GM18507 (cell line): ENCODE measurements at regions not wholly inside any gene's neighbourhood (a gene's known extent, or its start where the extent isn't known, plus 50 kb on each side); places are given as distances from the start of the nearest gene placed in this dataset.

Experiments used
- DNase-seq: peaks from one replicate; pipeline ENCODE4 v3.0.0; 2011; ENCODE audit warnings: low read depth; ENCODE audit not compliant: insufficient read length; ENCODE audit errors: extremely low spot score
- FAIRE-seq: peaks from 2 replicates; lab custom pipeline; 2011; peaks lifted over from hg19 to GRCh38; lab: Jason Lieb, UNC

GRCh38 chr1:91160363-91161075, 138.7 kb upstream of the ZNF644 start:
- DNase-seq = no peak
- no peak for FAIRE-seq

- no peak for DNase-seq
- no peak for FAIRE-seq
These were observed 131.5 kb upstream of the ZNF644 start for GRCh38 chr1:91153341-91153740.

GRCh38 chr1:91152331-91152730, 130.5 kb upstream of the ZNF644 start:
- DNase-seq = no peak
- FAIRE-seq = no peak

- DNase-seq = no peak
- no peak for FAIRE-seq
These were observed 129.9 kb upstream of the ZNF644 start for GRCh38 chr1:91151702-91152101.

GRCh38 chr1:91148641-91149069, 126.8 kb upstream of the ZNF644 start:
- DNase-seq (no peak), FAIRE-seq (no peak)

- no peak for FAIRE-seq
- no peak for DNase-seq
These were observed 120.0 kb upstream of the ZNF644 start for GRCh38 chr1:91141858-91142257.

- DNase-seq (no peak), FAIRE-seq (no peak)
These were observed 117.1 kb upstream of the ZNF644 start for GRCh38 chr1:91138959-91139358.

GRCh38 chr1:91137173-91137852, 115.5 kb upstream of the ZNF644 start:
- DNase-seq (no peak), FAIRE-seq (no peak)

- DNase-seq = no peak
- no peak for FAIRE-seq
These were observed 114.0 kb upstream of the ZNF644 start for GRCh38 chr1:91135799-91136198.

- FAIRE-seq (no peak), DNase-seq (no peak)
These were observed 111.4 kb upstream of the ZNF644 start for GRCh38 chr1:91133248-91133647.

- FAIRE-seq = no peak
- DNase-seq = no peak
These were observed 108.6 kb upstream of the ZNF644 start for GRCh38 chr1:91130256-91130985.

- FAIRE-seq (no peak), DNase-seq (no peak)
These were observed 107.6 kb upstream of the ZNF644 start for GRCh38 chr1:91129458-91129857.

GRCh38 chr1:91129017-91129416, 107.2 kb upstream of the ZNF644 start:
- FAIRE-seq (no peak), DNase-seq (no peak)

- no peak for DNase-seq
- FAIRE-seq = no peak
These were observed 103.2 kb upstream of the ZNF644 start for GRCh38 chr1:91124989-91125417.

GRCh38 chr1:91124290-91124985, 102.6 kb upstream of the ZNF644 start:
- DNase-seq (no peak), FAIRE-seq (no peak)

GRCh38 chr1:91123773-91124172, 101.9 kb upstream of the ZNF644 start:
- DNase-seq = no peak
- no peak for FAIRE-seq

- DNase-seq (no peak), FAIRE-seq (no peak)
These were observed 101.5 kb upstream of the ZNF644 start for GRCh38 chr1:91123319-91123718.

GRCh38 chr1:91122106-91122717, 100.4 kb upstream of the ZNF644 start:
- FAIRE-seq = no peak
- DNase-seq = no peak

- FAIRE-seq (no peak), DNase-seq (no peak)
These were observed 99.5 kb upstream of the ZNF644 start for GRCh38 chr1:91121366-91121765.

- FAIRE-seq (no peak), DNase-seq (no peak)
These were observed 99.1 kb upstream of the ZNF644 start for GRCh38 chr1:91120936-91121335.
